ENCODE measurements at regions not wholly inside any gene's neighbourhood (a gene's known extent, or its start where the extent isn't known, plus 50 kb on each side); places are given as distances from the start of the nearest gene placed in this dataset.

- H2BK120ac ChIP-seq (ENCODE audit: low read depth, low read length): no peak overlapping the region
- no peak overlapping the region for H4K5ac ChIP-seq (ENCODE audit: low read depth, low read length)
- no peak overlapping the region for H2AK5ac ChIP-seq (ENCODE audit: low read depth, low read length)
- POLR2A ChIA-PET (ENCODE audit: unreplicated experiment): no interaction called here
- no peak for ATAC-seq (ENCODE audit: low read depth)
- 50% methylated on average over 5 of the region's 12 CpGs; no CpG with 5 or more reads in 1 of the 2 experiments for WGBS, 2 experiments (ENCODE audit: extremely low coverage in 2 of 2, insufficient read length in 1 of 2)
- intact Hi-C loops (cut with micrococcal nuclease): no loop called here
- in situ Hi-C loops (cut with MboI; ENCODE audit: low sequenced_read_pairs): no loop called here
- H2BK20ac ChIP-seq (ENCODE audit: low read depth, low read length): no peak overlapping the region
- no peaks in the 10 kb centered on the region for H3K4me1 ChIP-seq (ENCODE audit: control insufficient read depth, insufficient read depth, low read length)
- no peak for DNase-seq
- H2AFZ ChIP-seq (replicated peaks; ENCODE audit: low read length, poor library complexity): no peak overlapping the region
- TF ChIP-seq POLR2A (IDR thresholded peaks at IDR 0.05; ENCODE audit: low read depth, low read length): no peak
- no peak for TF ChIP-seq SMC3 (IDR thresholded peaks at IDR 0.05; ENCODE audit: low read depth, low read length)
- TF ChIP-seq RCOR1 (IDR thresholded peaks at IDR 0.05; ENCODE audit: insufficient replicate concordance, low read length): no peak
- TF ChIP-seq MAFK (IDR thresholded peaks at IDR 0.05; ENCODE audit: low read depth, low read length): no peak
- no peak for TF ChIP-seq ELK1 (IDR thresholded peaks at IDR 0.05; ENCODE audit: borderline replicate concordance, low read depth, low read length)
- no peak for TF ChIP-seq CHD1 (IDR thresholded peaks at IDR 0.05; ENCODE audit: low read depth, low read length)
- TF ChIP-seq MXI1 (IDR thresholded peaks at IDR 0.05; ENCODE audit: borderline replicate concordance, low read depth, low read length): no peak
- no peak for TF ChIP-seq CTCF (conservative IDR thresholded peaks at IDR 0.05; ENCODE audit: low read depth, low read length)
- no peak for TF ChIP-seq CEBPB (IDR thresholded peaks at IDR 0.05; ENCODE audit: low read depth, low read length)
- TF ChIP-seq RFX5 (IDR thresholded peaks at IDR 0.05; ENCODE audit: low read depth, low read length): no peak
- no peak for TF ChIP-seq MAZ (IDR thresholded peaks at IDR 0.05; ENCODE audit: borderline replicate concordance, low read depth, low read length)
- TF ChIP-seq USF2 (IDR thresholded peaks at IDR 0.05; ENCODE audit: low read depth, low read length): no peak
- TF ChIP-seq NFE2L2 (IDR thresholded peaks at IDR 0.05; ENCODE audit: low read depth, low read length): no peak
- no peak for TF ChIP-seq BHLHE40 (IDR thresholded peaks at IDR 0.05; ENCODE audit: low read depth, low read length)
- no peak for TF ChIP-seq FOS (IDR thresholded peaks at IDR 0.05; ENCODE audit: low read depth, low read length)
- no peak for TF ChIP-seq RAD21 (IDR thresholded peaks at IDR 0.05; ENCODE audit: low read length)
- no peaks in the 10 kb centered on the region for H3K79me1 ChIP-seq (ENCODE audit: low read depth in 1 of 2, low read length in 2 of 2)
- peak overlapping the region; percentile 42 for H2AK9ac ChIP-seq (replicated peaks; ENCODE audit: low read depth, low read length, poor library complexity)
- H3K18ac ChIP-seq (ENCODE audit: low read depth, low read length): no peak overlapping the region
- H3K27ac ChIP-seq (ENCODE audit: insufficient read depth, low read length): no peak overlapping the region
- H3K4me2 ChIP-seq (ENCODE audit: low read depth, low read length): no peak overlapping the region
- no peak overlapping the region for H4K91ac ChIP-seq (ENCODE audit: insufficient read depth, low read depth, low read length)
- H4K20me1 ChIP-seq (ENCODE audit: insufficient read depth, low read length): no peaks in the 10 kb centered on the region
- BruUV-seq (replicated peaks): no TSS peak
- dilution Hi-C loops (cut with HindIII; ENCODE audit: low sequenced_read_pairs, unreplicated experiment): no loop called here
- H2BK5ac ChIP-seq (ENCODE audit: low read depth, low read length, poor library complexity, severe bottlenecking): no peak overlapping the region
- no peak overlapping the region for H4K8ac ChIP-seq (ENCODE audit: low read depth in 2 of 2, low read length in 2 of 2)
- no peaks in the 10 kb centered on the region for H3K36me3 ChIP-seq (ENCODE audit: control insufficient read depth, insufficient read depth, low read length)
- H3K4me3 ChIP-seq (ENCODE audit: insufficient read depth, low read depth, low read length): no peak overlapping the region
- no peak overlapping the region for H3K14ac ChIP-seq (replicated peaks; ENCODE audit: low read depth, low read length)
- no peak overlapping the region for H3K4ac ChIP-seq (ENCODE audit: low read depth, low read length)
- H3K56ac ChIP-seq (ENCODE audit: extremely low read depth, insufficient read depth, low read length): no peak overlapping the region
- H3K23ac ChIP-seq (ENCODE audit: low read depth, low read length): no peak overlapping the region
- peaks cover 69% of the 10 kb centered on the region for H3K9me3 ChIP-seq (ENCODE audit: control insufficient read depth, insufficient read depth, low read length)
- no peaks in the 10 kb centered on the region for H3K9me1 ChIP-seq (ENCODE audit: insufficient read depth, low read length)
- H3K9ac ChIP-seq (ENCODE audit: low read depth, low read length): no peak overlapping the region
- no peaks in the 10 kb centered on the region for H3K27me3 ChIP-seq (ENCODE audit: control insufficient read depth, insufficient read depth, low read length)
- CTCF ChIA-PET: no interaction called here
- H2BK15ac ChIP-seq (ENCODE audit: low read depth, low read length): no peak overlapping the region
Observed at GRCh38 chr13:19056984-19057490, 124.6 kb downstream of the TUBA3C start.
